ENCODE measurements at regions not wholly inside any gene's neighbourhood (a gene's known extent, or its start where the extent isn't known, plus 50 kb on each side); places are given as distances from the start of the nearest gene placed in this dataset.

GRCh38 chr3:53991240-53991639 is 99.6 kb upstream of the SELENOK start:
- no peaks in the 10 kb centered on the region for H4K20me1 ChIP-seq (ENCODE audit: low read depth)
- no peak overlapping the region for H3K4me3 Mint-ChIP-seq
- H3K9me3 ChIP-seq (ENCODE audit: low read depth) = no peaks in the 10 kb centered on the region
- H3K4me1 Mint-ChIP-seq = no peaks in the 10 kb centered on the region
- TF ChIP-seq EZH2phosphoT487 (IDR thresholded peaks at IDR 0.05) (no peak), CTCF (IDR thresholded peaks at IDR 0.05) (no peak)
- H3K27ac Mint-ChIP-seq = no peak overlapping the region
- no peaks in the 10 kb centered on the region for H3K79me2 ChIP-seq (ENCODE audit: low read depth)
- H3K4me3 ChIP-seq = no peak overlapping the region
- H3F3A ChIP-seq (ENCODE audit: low read depth) = no peaks in the 10 kb centered on the region
- no peak overlapping the region for H3K27ac ChIP-seq
- no peaks in the 10 kb centered on the region for H3K4me1 ChIP-seq
- no peak overlapping the region for H3K9ac ChIP-seq
- H3K36me3 ChIP-seq = no peaks in the 10 kb centered on the region
- no peaks in the 10 kb centered on the region for H3K27me3 ChIP-seq
- no peak for DNase-seq (ENCODE audit: low spot score)
- H3K27me3 Mint-ChIP-seq (ENCODE audit: insufficient read depth, low read depth) = peaks cover 2% of the 10 kb centered on the region
- no peaks in the 10 kb centered on the region for H3K36me3 Mint-ChIP-seq
- H2AFZ ChIP-seq (replicated peaks) = no peak overlapping the region
- H3K9me3 Mint-ChIP-seq = peaks cover 2% of the 10 kb centered on the region
- no peak overlapping the region for H3K4me2 ChIP-seq

GRCh38 chr3:53989946-53990345 is 98.3 kb upstream of the SELENOK start:
- no peaks in the 10 kb centered on the region for H3K9me3 ChIP-seq (ENCODE audit: low read depth)
- no peaks in the 10 kb centered on the region for H3K27me3 ChIP-seq
- no peak overlapping the region for H3K4me3 ChIP-seq
- no peak for TF ChIP-seq CTCF (IDR thresholded peaks at IDR 0.05)
- no peak for TF ChIP-seq EZH2phosphoT487 (IDR thresholded peaks at IDR 0.05)
- TF ChIP-seq EZH2 (IDR thresholded peaks at IDR 0.05) = no peak
- H3K9me3 Mint-ChIP-seq = peaks cover 2% of the 10 kb centered on the region
- H3F3A ChIP-seq (ENCODE audit: low read depth) = no peaks in the 10 kb centered on the region
- H3K4me2 ChIP-seq = no peak overlapping the region
- H3K27ac Mint-ChIP-seq = no peak overlapping the region
- no peaks in the 10 kb centered on the region for H3K4me1 ChIP-seq
- no peaks in the 10 kb centered on the region for H3K4me1 Mint-ChIP-seq
- no peak overlapping the region for H3K9ac ChIP-seq
- H3K79me2 ChIP-seq (ENCODE audit: low read depth) = no peaks in the 10 kb centered on the region
- no peak overlapping the region for H3K4me3 Mint-ChIP-seq
- DNase-seq (ENCODE audit: low spot score) = no peak
- H2AFZ ChIP-seq (replicated peaks) = no peak overlapping the region
- H3K36me3 ChIP-seq = no peaks in the 10 kb centered on the region
- no peak overlapping the region for H3K27ac ChIP-seq
- no peaks in the 10 kb centered on the region for H3K36me3 Mint-ChIP-seq
- H3K27me3 Mint-ChIP-seq (ENCODE audit: insufficient read depth, low read depth) = peaks cover 4% of the 10 kb centered on the region
- H4K20me1 ChIP-seq (ENCODE audit: low read depth) = no peaks in the 10 kb centered on the region

GRCh38 chr3:53989451-53989850 is 97.8 kb upstream of the SELENOK start:
- no peaks in the 10 kb centered on the region for H3K4me1 Mint-ChIP-seq
- peaks cover 2% of the 10 kb centered on the region for H3K9me3 Mint-ChIP-seq
- no peaks in the 10 kb centered on the region for H4K20me1 ChIP-seq (ENCODE audit: low read depth)
- H3F3A ChIP-seq (ENCODE audit: low read depth) = no peaks in the 10 kb centered on the region
- no peak overlapping the region for H3K9ac ChIP-seq
- H3K27ac Mint-ChIP-seq = no peak overlapping the region
- no peaks in the 10 kb centered on the region for H3K36me3 ChIP-seq
- no peaks in the 10 kb centered on the region for H3K27me3 ChIP-seq
- H3K4me3 ChIP-seq = no peak overlapping the region
- no peak overlapping the region for H3K27ac ChIP-seq
- H3K27me3 Mint-ChIP-seq (ENCODE audit: insufficient read depth, low read depth) = peaks cover 3% of the 10 kb centered on the region
- H2AFZ ChIP-seq (replicated peaks) = no peak overlapping the region
- H3K9me3 ChIP-seq (ENCODE audit: low read depth) = no peaks in the 10 kb centered on the region
- H3K4me2 ChIP-seq = no peak overlapping the region
- H3K79me2 ChIP-seq (ENCODE audit: low read depth) = no peaks in the 10 kb centered on the region
- no peak for TF ChIP-seq EZH2phosphoT487 (IDR thresholded peaks at IDR 0.05)
- no peaks in the 10 kb centered on the region for H3K4me1 ChIP-seq
- no peaks in the 10 kb centered on the region for H3K36me3 Mint-ChIP-seq
- DNase-seq (ENCODE audit: low spot score) = no peak
- no peak overlapping the region for H3K4me3 Mint-ChIP-seq

- Histone ChIP-seq H4K20me1 (ENCODE audit: low read depth) (no peaks in the 10 kb centered on the region), H3F3A (ENCODE audit: low read depth) (no peaks in the 10 kb centered on the region), H3K36me3 (no peaks in the 10 kb centered on the region), H3K27me3 (no peaks in the 10 kb centered on the region), H3K4me1 (peaks cover 8% of the 10 kb centered on the region), H3K27ac (no peak overlapping the region), H3K4me2 (peak overlapping the region; percentile 61), H2AFZ (replicated peaks) (no peak overlapping the region), H3K4me3 (no peak overlapping the region), H3K9me3 (ENCODE audit: low read depth) (no peaks in the 10 kb centered on the region), H3K79me2 (ENCODE audit: low read depth) (no peaks in the 10 kb centered on the region), H3K9ac (no peak overlapping the region)
- Mint-ChIP-seq H3K36me3 (no peaks in the 10 kb centered on the region), H3K4me1 (peaks cover 20% of the 10 kb centered on the region), H3K9me3 (peaks cover 9% of the 10 kb centered on the region), H3K27ac (no peak overlapping the region), H3K27me3 (ENCODE audit: insufficient read depth, low read depth) (peaks cover 7% of the 10 kb centered on the region), H3K4me3 (no peak overlapping the region)
- peak; percentile 48 for DNase-seq (ENCODE audit: low spot score)
- TF ChIP-seq CTCF (IDR thresholded peaks at IDR 0.05) = no peak
- TF ChIP-seq EZH2phosphoT487 (IDR thresholded peaks at IDR 0.05) = no peak
- TF ChIP-seq EZH2 (IDR thresholded peaks at IDR 0.05) = no peak
These were observed 86.7 kb upstream of the SELENOK start for GRCh38 chr3:53978386-53978785.
